ENCODE measurements at regions not wholly inside any gene's neighbourhood (a gene's known extent, or its start where the extent isn't known, plus 50 kb on each side); places are given as distances from the start of the nearest gene placed in this dataset.

GRCh38 chr18:77448046-77448445, 198.4 kb downstream of the GALR1 start:
- DNase-seq = no peak

- DNase-seq = no peak
Measured at GRCh38 chr18:77455004-77455403, 205.4 kb downstream of the GALR1 start.

- no peak for DNase-seq
Measured at GRCh38 chr18:77457681-77458080, 208.0 kb downstream of the GALR1 start.

GRCh38 chr18:77461062-77461688, 211.5 kb downstream of the GALR1 start:
- no peak for DNase-seq

- no peak for DNase-seq
Measured at GRCh38 chr18:77464917-77465316, 215.3 kb downstream of the GALR1 start.

GRCh38 chr18:77466890-77467289, 217.2 kb downstream of the GALR1 start:
- no peak for DNase-seq

GRCh38 chr18:77469131-77469530, 219.5 kb downstream of the GALR1 start:
- no peak for DNase-seq

GRCh38 chr18:77470569-77471413, 221.1 kb downstream of the GALR1 start:
- peak; percentile 23 for DNase-seq

GRCh38 chr18:77472509-77472908, 222.9 kb downstream of the GALR1 start:
- no peak for DNase-seq

- peak; percentile 6 for DNase-seq
Measured at GRCh38 chr18:77478646-77479442, 229.2 kb downstream of the GALR1 start.

- no peak for DNase-seq
Measured at GRCh38 chr18:77481541-77481940, 231.9 kb downstream of the GALR1 start.

GRCh38 chr18:77482190-77483085, 232.8 kb downstream of the GALR1 start:
- DNase-seq = no peak

GRCh38 chr18:77486985-77487384, 237.3 kb downstream of the GALR1 start:
- no peak for DNase-seq

- DNase-seq = no peak
Measured at GRCh38 chr18:77487951-77488740, 238.5 kb downstream of the GALR1 start.

- no peak for DNase-seq
Measured at GRCh38 chr18:77495079-77495478, 245.4 kb downstream of the GALR1 start.

- no peak for DNase-seq
Measured at GRCh38 chr18:77495982-77496690, 246.5 kb downstream of the GALR1 start.

GRCh38 chr18:77501266-77501665, 251.6 kb downstream of the GALR1 start:
- DNase-seq = no peak

GRCh38 chr18:77505499-77505898, 255.9 kb downstream of the GALR1 start:
- DNase-seq = no peak

GRCh38 chr18:77512152-77512551, 262.5 kb downstream of the GALR1 start:
- DNase-seq = no peak

- DNase-seq = no peak
Measured at GRCh38 chr18:77517901-77518300, 268.3 kb downstream of the GALR1 start.

- DNase-seq = no peak
Measured at GRCh38 chr18:77520767-77521166, 271.1 kb downstream of the GALR1 start.

All from fibroblast of skin of right biceps (primary cell).